IMR-90 (cell line): ENCODE measurements at regions not wholly inside any gene's neighbourhood (a gene's known extent, or its start where the extent isn't known, plus 50 kb on each side); places are given as distances from the start of the nearest gene placed in this dataset.

ENCODE experiments used
- ATAC-seq: fragments of 200-7000 bp; cut with Tn5 transposase; 2 replicates; pipeline ENCODE4 v1.9.1; 2020; ENCODE audit warnings: low read depth, mild to moderate bottlenecking, moderate library complexity
- BruUV-seq: library from RNA; stranded (reverse); fragments of 400-500 nt; replicated peaks from 2 replicates; lab custom pipeline; 2021; lab: Mats Ljungman, UMichigan
- CTCF ChIA-PET: fragments of 300-600 bp; formaldehyde crosslinking; extraction: SDS; loops from one replicate; lab custom pipeline; 2021; ENCODE audit warnings: antibody characterized with exemption; lab: Yijun Ruan, JAX
- POLR2A ChIA-PET: fragments of 300-600 bp; sonication (Branson Sonifier 250); formaldehyde crosslinking; loops from one replicate; lab custom pipeline; 2022; ENCODE audit warnings: antibody characterized with exemption; ENCODE audit not compliant: unreplicated experiment; lab: Charles Lee
- DNase-seq: peaks from one replicate; pipeline ENCODE4 v3.0.0; 2013
- H2AFZ ChIP-seq: replicated peaks from 2 replicates; pipeline ENCODE3; 2013; ENCODE audit warnings: low read length, mild to moderate bottlenecking; ENCODE audit not compliant: poor library complexity
- H2AK5ac ChIP-seq: 2 replicates; pipeline ENCODE4 v1.6.1; 2013; ENCODE audit warnings: low read depth, low read length, inconsistent platforms
- H2AK9ac ChIP-seq: replicated peaks from 2 replicates; pipeline ENCODE3; 2013; ENCODE audit warnings: mild to moderate bottlenecking, low read depth, low read length, moderate library complexity; ENCODE audit not compliant: poor library complexity
- H2BK120ac ChIP-seq: 2 replicates; pipeline ENCODE4 v1.6.1; 2013; ENCODE audit warnings: low read depth, low read length, inconsistent platforms
- H2BK15ac ChIP-seq: 3 replicates; pipeline ENCODE4 v1.6.1; 2013; ENCODE audit warnings: low read depth, low read length, inconsistent platforms
- H2BK20ac ChIP-seq: 2 replicates; pipeline ENCODE4 v1.6.1; 2013; ENCODE audit warnings: low read depth, mild to moderate bottlenecking, inconsistent platforms, low read length, moderate library complexity
- H2BK5ac ChIP-seq: 2 replicates; pipeline ENCODE4 v1.6.1; 2013; ENCODE audit warnings: mild to moderate bottlenecking, low read depth, low read length, inconsistent platforms; ENCODE audit not compliant: poor library complexity, severe bottlenecking
- H3K14ac ChIP-seq: replicated peaks from 2 replicates; pipeline ENCODE4 v1.6.1; 2013; ENCODE audit warnings: low read depth, low read length, inconsistent platforms
- H3K18ac ChIP-seq: 2 replicates; pipeline ENCODE4 v1.6.1; 2013; ENCODE audit warnings: low read depth, low read length, control low read depth
- H3K23ac ChIP-seq: 2 replicates; pipeline ENCODE4 v1.6.1; 2013; ENCODE audit warnings: low read depth, low read length, inconsistent platforms
- H3K27ac ChIP-seq: 2 replicates; pipeline ENCODE4 v1.5.1; 2013; ENCODE audit warnings: mild to moderate bottlenecking, control low read depth, low read length; ENCODE audit not compliant: insufficient read depth
- H3K27me3 ChIP-seq: 2 replicates; pipeline ENCODE4 v1.6.1; 2013; ENCODE audit warnings: low read length; ENCODE audit not compliant: control insufficient read depth, insufficient read depth
- H3K36me3 ChIP-seq: 2 replicates; pipeline ENCODE4 v1.6.1; 2013; ENCODE audit warnings: low read length, mixed read lengths; ENCODE audit not compliant: control insufficient read depth, insufficient read depth
- H3K4ac ChIP-seq: 2 replicates; pipeline ENCODE4 v1.6.1; 2013; ENCODE audit warnings: low read depth, low read length, inconsistent platforms
- H3K4me1 ChIP-seq: 2 replicates; pipeline ENCODE4 v1.6.1; 2013; ENCODE audit warnings: low read length, mixed read lengths; ENCODE audit not compliant: control insufficient read depth, insufficient read depth
- H3K4me2 ChIP-seq: 2 replicates; pipeline ENCODE4 v1.6.1; 2013; ENCODE audit warnings: low read depth, mild to moderate bottlenecking, control low read depth, low read length, moderate library complexity
- H3K4me3 ChIP-seq: 2 replicates; pipeline ENCODE4 v1.5.1; 2013; ENCODE audit warnings: low read depth, mild to moderate bottlenecking, control low read depth, low read length, moderate library complexity; ENCODE audit not compliant: insufficient read depth
- H3K56ac ChIP-seq: 2 replicates; pipeline ENCODE4 v1.6.1; 2013; ENCODE audit warnings: low read length, inconsistent platforms; ENCODE audit not compliant: insufficient read depth; ENCODE audit errors: extremely low read depth
- H3K79me1 ChIP-seq, 2 experiments: 2 replicates each; pipeline ENCODE4 v1.6.1; 2013; ENCODE audit warnings: low read length in 2 of 2, inconsistent platforms in 1 of 2, low read depth in 1 of 2
- H3K9ac ChIP-seq: 2 replicates; pipeline ENCODE4 v1.6.1; 2013; ENCODE audit warnings: low read depth, low read length, control low read depth
- H3K9me1 ChIP-seq: 2 replicates; pipeline ENCODE4 v1.6.1; 2013; ENCODE audit warnings: low read length, inconsistent platforms; ENCODE audit not compliant: insufficient read depth
- H3K9me3 ChIP-seq: 2 replicates; pipeline ENCODE4 v1.6.1; 2013; ENCODE audit warnings: low read length; ENCODE audit not compliant: control insufficient read depth, insufficient read depth
- H4K20me1 ChIP-seq: 2 replicates; pipeline ENCODE4 v1.6.1; 2013; ENCODE audit warnings: low read length, inconsistent platforms; ENCODE audit not compliant: insufficient read depth
- H4K5ac ChIP-seq: 2 replicates; pipeline ENCODE4 v1.6.1; 2013; ENCODE audit warnings: mild to moderate bottlenecking, low read depth, low read length, control low read depth
- H4K8ac ChIP-seq, 2 experiments: 2 replicates each; pipeline ENCODE4 v1.6.1; 2013; ENCODE audit warnings: low read depth in 2 of 2, low read length in 2 of 2, control low read depth in 1 of 2, inconsistent platforms in 1 of 2
- H4K91ac ChIP-seq: 2 replicates; pipeline ENCODE4 v1.6.1; 2013; ENCODE audit warnings: low read depth, low read length, inconsistent platforms; ENCODE audit not compliant: insufficient read depth
- BHLHE40 ChIP-seq: fragments of 150-350 bp; IDR thresholded peaks from 2 replicates; pipeline ENCODE4 v1.6.1; 2016; ENCODE audit warnings: mild to moderate bottlenecking, low read depth, low read length
- CTCF ChIP-seq: conservative IDR thresholded peaks from 2 replicates; pipeline ENCODE4 v1.5.1; 2012; ENCODE audit warnings: mild to moderate bottlenecking, low read depth, low read length, improper control_type of control experiment
- FOS ChIP-seq: fragments of 150-350 bp; IDR thresholded peaks from 2 replicates; pipeline ENCODE4 v1.6.1; 2016; ENCODE audit warnings: low read depth, low read length
- MAFK ChIP-seq: IDR thresholded peaks from 2 replicates; pipeline ENCODE4 v1.6.1; 2012; ENCODE audit warnings: low read depth, low read length, improper control_type of control experiment
- NFE2L2 ChIP-seq: fragments of 150-350 bp; IDR thresholded peaks from 2 replicates; pipeline ENCODE4 v1.6.1; 2016; ENCODE audit warnings: low read depth, mild to moderate bottlenecking, low read length
- POLR2A ChIP-seq: IDR thresholded peaks from 2 replicates; pipeline ENCODE4 v1.6.1; 2012; ENCODE audit warnings: mild to moderate bottlenecking, low read depth, low read length
- RAD21 ChIP-seq: IDR thresholded peaks from 2 replicates; pipeline ENCODE4 v1.6.1; 2012; ENCODE audit warnings: low read length, improper control_type of control experiment
- RFX5 ChIP-seq: IDR thresholded peaks from 2 replicates; pipeline ENCODE4 v1.8.0; 2012; ENCODE audit warnings: low read depth, mild to moderate bottlenecking, low read length, moderate library complexity
- SMC3 ChIP-seq: fragments of 150-350 bp; IDR thresholded peaks from 2 replicates; pipeline ENCODE4 v1.6.1; 2016; ENCODE audit warnings: low read depth, mild to moderate bottlenecking, antibody characterized with exemption, low read length, moderate library complexity
- USF2 ChIP-seq: fragments of 150-350 bp; IDR thresholded peaks from 2 replicates; pipeline ENCODE4 v1.6.1; 2017; ENCODE audit warnings: mild to moderate bottlenecking, antibody characterized with exemption, low read length, low read depth
- WGBS, 2 experiments: methylation state at CpG; one replicate each; pipeline versions ENCODE4 v1.1.5 to v1.1.7; 2013; ENCODE audit warnings: missing lambda C conversion rate in 2 of 2; ENCODE audit not compliant: insufficient read length in 1 of 2; ENCODE audit errors: extremely low coverage in 2 of 2; 5-methylcytosine and 5-hydroxymethylcytosine counted together
- dilution Hi-C: fragments of 300-500 bp; cut with HindIII; formaldehyde crosslinking; loops from one replicate; pipeline ENCODE4 v1.14.3; 2018; ENCODE audit warnings: low sequenced_read_pairs; ENCODE audit not compliant: unreplicated experiment
- in situ Hi-C: fragments of 300-500 bp; cut with MboI; formaldehyde crosslinking; loops from 3 replicates; pipeline ENCODE4 v1.14.3; 2019; ENCODE audit warnings: low sequenced_read_pairs, inconsistent platforms, mixed read lengths
- intact Hi-C: fragments of 100-400 bp; cut with micrococcal nuclease; formaldehyde crosslinking; loops from 2 replicates; pipeline ENCODE4 v1.10.0; 2022

- H3K27me3 ChIP-seq, result no peaks in the 10 kb centered on the region
- POLR2A ChIA-PET, result no interaction called here
- intact Hi-C loops (no loop called here), dilution Hi-C loops (no loop called here), in situ Hi-C loops (no loop called here)
- H2AK5ac ChIP-seq, result no peak overlapping the region
- no peak overlapping the region for H3K4me2 ChIP-seq
- ATAC-seq, result no peak
- CTCF ChIA-PET, result no interaction called here
- H4K91ac ChIP-seq, result no peak overlapping the region
- no peak overlapping the region for H3K27ac ChIP-seq
- H2BK20ac ChIP-seq, result no peak overlapping the region
- H3K79me1 ChIP-seq, result no peaks in the 10 kb centered on the region
- WGBS, 2 experiments, result no CpG with 5 or more reads among the region's 3 CpGs
- H3K4me1 ChIP-seq, result no peaks in the 10 kb centered on the region
- no peak overlapping the region for H3K9ac ChIP-seq
- no peak overlapping the region for H3K23ac ChIP-seq
- no peak overlapping the region for H4K5ac ChIP-seq
- H2AFZ ChIP-seq, result no peak overlapping the region
- no TSS peak for BruUV-seq
- H3K18ac ChIP-seq, result no peak overlapping the region
- no peak for DNase-seq
- no peaks in the 10 kb centered on the region for H3K36me3 ChIP-seq
- H2AK9ac ChIP-seq, result no peak overlapping the region
- no peak overlapping the region for H4K8ac ChIP-seq
- no peak overlapping the region for H3K14ac ChIP-seq
- no peak overlapping the region for H2BK15ac ChIP-seq
- no peaks in the 10 kb centered on the region for H4K20me1 ChIP-seq
- no peaks in the 10 kb centered on the region for H3K9me1 ChIP-seq
- H2BK120ac ChIP-seq, result no peak overlapping the region
- TF ChIP-seq SMC3 (no peak), BHLHE40 (no peak), CTCF (no peak), MAFK (no peak), POLR2A (no peak), RFX5 (no peak), RAD21 (no peak), USF2 (no peak), NFE2L2 (no peak), FOS (no peak)
- no peak overlapping the region for H3K56ac ChIP-seq
- H3K9me3 ChIP-seq, result peaks cover 8% of the 10 kb centered on the region; the same call in 1 of the 2 replicates
- no peak overlapping the region for H3K4me3 ChIP-seq
- H3K4ac ChIP-seq, result no peak overlapping the region
- no peak overlapping the region for H2BK5ac ChIP-seq
Observed at GRCh38 chr3:181358562-181358961, 353.2 kb upstream of the SOX2 start.
